ENCODE measurements at regions not wholly inside any gene's neighbourhood (a gene's known extent, or its start where the extent isn't known, plus 50 kb on each side); places are given as distances from the start of the nearest gene placed in this dataset.
A peak's percentile ranks its signal among the peaks of the same experiment; 100 is the strongest.

GRCh38 chr20:40797425-40797824, 108.4 kb upstream of the MAFB start:
- TF ChIP-seq CTCF (IDR thresholded peaks at IDR 0.05) (peak; percentile 54), SIN3A (IDR thresholded peaks at IDR 0.05; ENCODE audit: borderline replicate concordance, insufficient read depth, low read depth, low read length) (no peak), REST (IDR thresholded peaks at IDR 0.05; ENCODE audit: insufficient read depth in 1 of 2, low read depth in 2 of 2, low read length in 1 of 2) (no peak), POLR2AphosphoS5 (IDR thresholded peaks at IDR 0.05; ENCODE audit: low read depth, low read length) (no peak), TCF7L2 (IDR thresholded peaks at IDR 0.05; ENCODE audit: low read depth, low read length) (no peak)
- in situ Hi-C loops (cut with HindIII; ENCODE audit: low pct_unique_long_range_greater_than_20kb, low sequenced_read_pairs): no loop called here
- H3K36me3 ChIP-seq (ENCODE audit: control insufficient read depth, insufficient read depth, low read length): no peaks in the 10 kb centered on the region
- intact Hi-C loops (cut with micrococcal nuclease; ENCODE audit: unreplicated experiment): loop anchor here (5.0 kb wide), 1 partner anchor 165 kb away; no protein-coding TSS in a partner anchor
- H3K27ac ChIP-seq (ENCODE audit: low read length): no peak overlapping the region
- no peak for ATAC-seq
- no peaks in the 10 kb centered on the region; the same call in 1 of the 2 replicates for H3K27me3 ChIP-seq (ENCODE audit: control insufficient read depth, insufficient read depth, low read length)
- no peaks in the 10 kb centered on the region for H3K9me3 ChIP-seq (ENCODE audit: control insufficient read depth, insufficient read depth, low read depth, low read length)
- BruUV-seq (replicated peaks): no TSS peak
- H3K4me1 ChIP-seq (ENCODE audit: control insufficient read depth, insufficient read depth, low read length): no peaks in the 10 kb centered on the region
- no peak for DNase-seq (ENCODE audit: low read depth, low spot score)
- H3K4me3 ChIP-seq (ENCODE audit: low read depth in 2 of 2, low read length in 2 of 2): no peak overlapping the region
- ChIA-PET CTCF (no interaction called here), POLR2A (no interaction called here)

GRCh38 chr20:40798066-40798465, 109.0 kb upstream of the MAFB start:
- intact Hi-C loops (cut with micrococcal nuclease; ENCODE audit: unreplicated experiment) (loop anchor here (5.0 kb wide), 1 partner anchor 164 kb away; no protein-coding TSS in a partner anchor), in situ Hi-C loops (cut with HindIII; ENCODE audit: low pct_unique_long_range_greater_than_20kb, low sequenced_read_pairs) (no loop called here)
- BruUV-seq (replicated peaks): no TSS peak
- DNase-seq (ENCODE audit: low read depth, low spot score) (no peak), ATAC-seq (no peak)
- H3K4me3 ChIP-seq (ENCODE audit: low read depth in 2 of 2, low read length in 2 of 2): no peak overlapping the region
- no peak for TF ChIP-seq SIN3A (IDR thresholded peaks at IDR 0.05; ENCODE audit: borderline replicate concordance, insufficient read depth, low read depth, low read length)
- TF ChIP-seq POLR2AphosphoS5 (IDR thresholded peaks at IDR 0.05; ENCODE audit: low read depth, low read length): no peak
- no peak for TF ChIP-seq TCF7L2 (IDR thresholded peaks at IDR 0.05; ENCODE audit: low read depth, low read length)
- no peak for TF ChIP-seq CTCF (IDR thresholded peaks at IDR 0.05)
- TF ChIP-seq REST (IDR thresholded peaks at IDR 0.05; ENCODE audit: insufficient read depth in 1 of 2, low read depth in 2 of 2, low read length in 1 of 2): no peak
- H3K9me3 ChIP-seq (ENCODE audit: control insufficient read depth, insufficient read depth, low read depth, low read length): no peaks in the 10 kb centered on the region
- ChIA-PET POLR2A (no interaction called here), CTCF (no interaction called here)
- H3K4me1 ChIP-seq (ENCODE audit: control insufficient read depth, insufficient read depth, low read length): no peaks in the 10 kb centered on the region
- no peak overlapping the region for H3K27ac ChIP-seq (ENCODE audit: low read length)
- no peaks in the 10 kb centered on the region for H3K36me3 ChIP-seq (ENCODE audit: control insufficient read depth, insufficient read depth, low read length)
- H3K27me3 ChIP-seq (ENCODE audit: control insufficient read depth, insufficient read depth, low read length): no peaks in the 10 kb centered on the region; the same call in 1 of the 2 replicates

Measured in Panc1 (cell line).